ENCODE measurements at regions not wholly inside any gene's neighbourhood (a gene's known extent, or its start where the extent isn't known, plus 50 kb on each side); places are given as distances from the start of the nearest gene placed in this dataset.

- TF ChIP-seq, protein P1, sequence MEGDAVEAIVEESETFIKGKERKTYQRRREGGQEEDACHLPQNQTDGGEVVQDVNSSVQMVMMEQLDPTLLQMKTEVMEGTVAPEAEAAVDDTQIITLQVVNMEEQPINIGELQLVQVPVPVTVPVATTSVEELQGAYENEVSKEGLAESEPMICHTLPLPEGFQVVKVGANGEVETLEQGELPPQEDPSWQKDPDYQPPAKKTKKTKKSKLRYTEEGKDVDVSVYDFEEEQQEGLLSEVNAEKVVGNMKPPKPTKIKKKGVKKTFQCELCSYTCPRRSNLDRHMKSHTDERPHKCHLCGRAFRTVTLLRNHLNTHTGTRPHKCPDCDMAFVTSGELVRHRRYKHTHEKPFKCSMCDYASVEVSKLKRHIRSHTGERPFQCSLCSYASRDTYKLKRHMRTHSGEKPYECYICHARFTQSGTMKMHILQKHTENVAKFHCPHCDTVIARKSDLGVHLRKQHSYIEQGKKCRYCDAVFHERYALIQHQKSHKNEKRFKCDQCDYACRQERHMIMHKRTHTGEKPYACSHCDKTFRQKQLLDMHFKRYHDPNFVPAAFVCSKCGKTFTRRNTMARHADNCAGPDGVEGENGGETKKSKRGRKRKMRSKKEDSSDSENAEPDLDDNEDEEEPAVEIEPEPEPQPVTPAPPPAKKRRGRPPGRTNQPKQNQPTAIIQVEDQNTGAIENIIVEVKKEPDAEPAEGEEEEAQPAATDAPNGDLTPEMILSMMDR (IDR thresholded peaks at IDR 0.05), result no peak
- TF ChIP-seq POLR2A (IDR thresholded peaks at IDR 0.05), result no peak
Measured at GRCh38 chr2:575727-576236, 101.4 kb downstream of the TMEM18 start.

Data from thyroid gland (tissue), 4 donors.